Lower lobe of right lung (tissue), 2 donors: ENCODE measurements at regions not wholly inside any gene's neighbourhood (a gene's known extent, or its start where the extent isn't known, plus 50 kb on each side); places are given as distances from the start of the nearest gene placed in this dataset.

Experiments
- ATAC-seq, 2 donors: fragments of 200-7000 bp; cut with Tn5 transposase; one replicate each; pipeline ENCODE4 v1.9.1; 2020 to 2022; ENCODE audit warnings: mild to moderate bottlenecking in 2 of 2, moderate library complexity in 2 of 2
- DNase-seq: peaks from one replicate; pipeline ENCODE4 v3.0.0-alpha.2; 2020
- H3K27ac ChIP-seq: fragments of 200-600 bp; one replicate; pipeline ENCODE4 v1.8.0; 2022
- H3K27me3 ChIP-seq: fragments of 200-600 bp; one replicate; pipeline ENCODE4 v1.8.0; 2022; ENCODE audit warnings: low read depth
- H3K36me3 ChIP-seq: fragments of 200-600 bp; one replicate; pipeline ENCODE4 v1.8.0; 2022; ENCODE audit warnings: mild to moderate bottlenecking
- H3K4me1 ChIP-seq: fragments of 200-600 bp; one replicate; pipeline ENCODE4 v1.8.0; 2022
- H3K4me3 ChIP-seq: fragments of 200-600 bp; one replicate; pipeline ENCODE4 v1.8.0; 2022; ENCODE audit warnings: mild to moderate bottlenecking
- H3K9me3 ChIP-seq: fragments of 200-600 bp; one replicate; pipeline ENCODE4 v1.8.0; 2022
- intact Hi-C: fragments of 100-400 bp; cut with DNase I; formaldehyde crosslinking; loops from one replicate; pipeline ENCODE4 v1.11.0; 2022
- TF ChIP-seq, protein P1 (sequence below): fragments of 200-600 bp; IDR thresholded peaks from one replicate; pipeline ENCODE4 v1.8.0; 2022; ENCODE audit warnings: antibody characterized with exemption, mild to moderate bottlenecking
- donor health status: DM: no; HTN: yes; CAD: no; lungs with severe emphysema.

- DNase-seq = no peak
These were observed 829.3 kb downstream of the NLGN4X start for GRCh38 chrX:5399403-5399802.

DNA sequence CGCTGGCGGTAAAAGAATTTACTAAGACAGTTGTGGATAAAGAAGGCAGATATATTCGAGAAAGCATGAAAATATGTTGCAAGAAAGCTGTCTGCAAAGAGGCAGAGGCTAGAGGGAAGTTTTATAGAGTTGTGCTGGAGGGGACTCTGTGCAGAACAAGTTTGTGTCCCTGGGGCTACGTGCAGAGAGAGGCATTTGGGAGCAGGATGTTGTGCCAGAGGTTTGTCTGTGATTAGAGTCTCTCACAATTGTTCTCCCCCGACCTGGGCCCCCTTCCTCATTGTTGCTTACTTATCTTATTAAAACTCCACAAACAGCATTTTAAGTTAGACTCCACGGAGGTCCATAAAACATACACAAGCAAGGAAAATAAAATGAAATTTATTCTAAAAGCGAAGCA is 831.3 kb downstream of the NLGN4X start:
- TF ChIP-seq, protein P1, sequence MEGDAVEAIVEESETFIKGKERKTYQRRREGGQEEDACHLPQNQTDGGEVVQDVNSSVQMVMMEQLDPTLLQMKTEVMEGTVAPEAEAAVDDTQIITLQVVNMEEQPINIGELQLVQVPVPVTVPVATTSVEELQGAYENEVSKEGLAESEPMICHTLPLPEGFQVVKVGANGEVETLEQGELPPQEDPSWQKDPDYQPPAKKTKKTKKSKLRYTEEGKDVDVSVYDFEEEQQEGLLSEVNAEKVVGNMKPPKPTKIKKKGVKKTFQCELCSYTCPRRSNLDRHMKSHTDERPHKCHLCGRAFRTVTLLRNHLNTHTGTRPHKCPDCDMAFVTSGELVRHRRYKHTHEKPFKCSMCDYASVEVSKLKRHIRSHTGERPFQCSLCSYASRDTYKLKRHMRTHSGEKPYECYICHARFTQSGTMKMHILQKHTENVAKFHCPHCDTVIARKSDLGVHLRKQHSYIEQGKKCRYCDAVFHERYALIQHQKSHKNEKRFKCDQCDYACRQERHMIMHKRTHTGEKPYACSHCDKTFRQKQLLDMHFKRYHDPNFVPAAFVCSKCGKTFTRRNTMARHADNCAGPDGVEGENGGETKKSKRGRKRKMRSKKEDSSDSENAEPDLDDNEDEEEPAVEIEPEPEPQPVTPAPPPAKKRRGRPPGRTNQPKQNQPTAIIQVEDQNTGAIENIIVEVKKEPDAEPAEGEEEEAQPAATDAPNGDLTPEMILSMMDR = no peak
- DNase-seq (no peak), ATAC-seq (no peak)
- H3K36me3 ChIP-seq = no peaks in the 10 kb centered on the region
- H3K27ac ChIP-seq = no peak overlapping the region
- H3K27me3 ChIP-seq = no peaks in the 10 kb centered on the region
- no peaks in the 10 kb centered on the region for H3K4me1 ChIP-seq
- intact Hi-C loops = no loop called here
- no peak overlapping the region for H3K4me3 ChIP-seq
- no peaks in the 10 kb centered on the region for H3K9me3 ChIP-seq

More at GRCh38 chrX:5399403-5399802, 829.3 kb downstream of the NLGN4X start:
- Histone ChIP-seq H3K36me3 (no peaks in the 10 kb centered on the region), H3K4me3 (no peak overlapping the region), H3K4me1 (no peaks in the 10 kb centered on the region), H3K9me3 (no peaks in the 10 kb centered on the region), H3K27ac (no peak overlapping the region), H3K27me3 (no peaks in the 10 kb centered on the region)
- TF ChIP-seq, protein P1 = no peak
- no peak for ATAC-seq
- intact Hi-C loops = no loop called here

DNA sequence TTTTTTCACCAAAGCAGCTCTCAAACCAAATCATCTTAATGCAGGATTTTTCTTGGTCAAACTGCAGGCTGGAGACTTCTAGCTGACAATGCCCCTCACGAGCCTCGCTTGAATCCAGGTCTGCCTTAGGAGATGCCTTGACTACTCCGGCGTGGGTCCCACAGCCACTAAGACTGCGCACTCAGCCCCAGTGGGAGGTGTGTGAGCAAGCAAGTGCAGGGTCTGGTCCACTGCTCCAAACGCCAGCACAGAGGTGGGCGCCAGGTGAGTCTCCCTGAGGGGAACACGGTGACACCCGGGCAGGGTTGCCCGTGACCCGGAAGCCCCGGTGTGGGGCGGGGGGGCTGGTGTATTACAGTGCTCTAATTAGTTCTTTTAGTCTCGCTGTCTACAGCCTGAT is 838.3 kb downstream of the NLGN4X start:
- peak in 1 of 2 donors; percentile 18 for ATAC-seq
- Histone ChIP-seq H3K9me3 (no peaks in the 10 kb centered on the region), H3K4me3 (no peak overlapping the region), H3K27me3 (no peaks in the 10 kb centered on the region), H3K36me3 (no peaks in the 10 kb centered on the region), H3K27ac (no peak overlapping the region), H3K4me1 (no peaks in the 10 kb centered on the region)
- TF ChIP-seq, protein P1 = no peak
- DNase-seq = no peak
- intact Hi-C loops = no loop called here

- no peak overlapping the region for H3K4me3 ChIP-seq
- TF ChIP-seq, protein P1 = no peak
- ATAC-seq = no peak
- intact Hi-C loops = no loop called here
- DNase-seq = no peak
- H3K27ac ChIP-seq = no peak overlapping the region
- no peaks in the 10 kb centered on the region for H3K36me3 ChIP-seq
- H3K9me3 ChIP-seq = no peaks in the 10 kb centered on the region
- no peaks in the 10 kb centered on the region for H3K27me3 ChIP-seq
- H3K4me1 ChIP-seq = no peaks in the 10 kb centered on the region
These were observed 840.6 kb downstream of the NLGN4X start for GRCh38 chrX:5388087-5388486.

DNA sequence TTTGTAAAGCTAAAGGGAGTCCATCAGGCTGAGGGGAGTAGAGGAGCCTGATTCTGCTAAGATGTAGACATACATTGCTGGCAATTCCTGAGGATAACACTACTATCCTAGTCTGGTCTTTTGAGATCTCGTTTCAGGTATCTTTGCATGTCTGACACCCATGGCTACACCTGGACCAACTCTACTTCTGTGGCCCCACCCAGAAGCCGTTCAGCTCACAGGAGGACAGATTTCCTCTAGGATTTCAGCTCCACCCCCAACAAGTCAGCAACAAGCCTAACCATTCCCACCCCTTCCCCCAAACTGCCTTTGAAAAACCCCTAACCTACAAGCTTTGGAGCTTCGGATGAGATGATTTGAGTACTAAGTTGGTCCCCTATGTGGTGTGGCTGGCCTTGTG is 848.2 kb downstream of the NLGN4X start:
- TF ChIP-seq, protein P1 = no peak
- H3K4me3 ChIP-seq = no peak overlapping the region
- H3K4me1 ChIP-seq = no peaks in the 10 kb centered on the region
- no peak overlapping the region for H3K27ac ChIP-seq
- no peaks in the 10 kb centered on the region for H3K36me3 ChIP-seq
- DNase-seq (no peak), ATAC-seq (no peak)
- H3K9me3 ChIP-seq = no peaks in the 10 kb centered on the region
- intact Hi-C loops = no loop called here
- no peaks in the 10 kb centered on the region for H3K27me3 ChIP-seq

- no peak for ATAC-seq
These were observed 886.8 kb downstream of the NLGN4X start for GRCh38 chrX:5341902-5342301.

More at GRCh38 chrX:5341902-5342301, 886.8 kb downstream of the NLGN4X start:
- Histone ChIP-seq H3K4me3 (no peak overlapping the region), H3K27me3 (no peaks in the 10 kb centered on the region), H3K36me3 (no peaks in the 10 kb centered on the region), H3K9me3 (no peaks in the 10 kb centered on the region), H3K4me1 (no peaks in the 10 kb centered on the region), H3K27ac (no peak overlapping the region)
- intact Hi-C loops = no loop called here
- TF ChIP-seq, protein P1 = no peak
- DNase-seq = no peak
